ENCODE measurements at regions not wholly inside any gene's neighbourhood (a gene's known extent, or its start where the extent isn't known, plus 50 kb on each side); places are given as distances from the start of the nearest gene placed in this dataset.

DNA sequence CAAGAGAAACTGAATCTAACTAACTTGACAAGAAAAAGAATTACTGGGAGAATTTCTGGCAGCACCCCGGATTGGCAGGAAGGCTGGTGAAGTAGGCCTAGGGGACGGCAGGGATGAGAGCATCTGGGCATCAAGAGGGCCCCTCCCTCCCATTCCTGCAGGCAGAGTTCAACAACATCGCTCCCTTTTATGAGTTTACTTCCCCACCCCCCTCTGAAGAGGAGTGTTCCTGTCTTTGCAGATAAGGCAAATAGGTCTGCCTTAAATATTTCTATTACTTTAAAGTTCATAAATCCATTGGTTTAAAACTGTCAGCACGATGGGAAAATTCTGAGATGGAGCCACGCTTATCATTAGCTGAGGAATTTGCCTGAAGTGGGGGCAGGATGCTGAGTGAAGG lies 168.7 kb downstream of the TBX5 start:
- H3K9me3 ChIP-seq, result no peaks in the 10 kb centered on the region
- H3K36me3 ChIP-seq (replicated peaks in 1 of 2; ENCODE audit: insufficient read depth in 1 of 2, low read depth in 2 of 2), result no peaks in the 10 kb centered on the region
- DNase-seq (no peak), ATAC-seq (no peak)
- 64 to 66% methylated on average over 5 of the region's 5 CpGs for WGBS, 2 donors
- intact Hi-C loops (cut with DNase I), result no loop called here
- TF ChIP-seq POLR2A (IDR thresholded peaks at IDR 0.05), result no peak
- TF ChIP-seq, protein P1, sequence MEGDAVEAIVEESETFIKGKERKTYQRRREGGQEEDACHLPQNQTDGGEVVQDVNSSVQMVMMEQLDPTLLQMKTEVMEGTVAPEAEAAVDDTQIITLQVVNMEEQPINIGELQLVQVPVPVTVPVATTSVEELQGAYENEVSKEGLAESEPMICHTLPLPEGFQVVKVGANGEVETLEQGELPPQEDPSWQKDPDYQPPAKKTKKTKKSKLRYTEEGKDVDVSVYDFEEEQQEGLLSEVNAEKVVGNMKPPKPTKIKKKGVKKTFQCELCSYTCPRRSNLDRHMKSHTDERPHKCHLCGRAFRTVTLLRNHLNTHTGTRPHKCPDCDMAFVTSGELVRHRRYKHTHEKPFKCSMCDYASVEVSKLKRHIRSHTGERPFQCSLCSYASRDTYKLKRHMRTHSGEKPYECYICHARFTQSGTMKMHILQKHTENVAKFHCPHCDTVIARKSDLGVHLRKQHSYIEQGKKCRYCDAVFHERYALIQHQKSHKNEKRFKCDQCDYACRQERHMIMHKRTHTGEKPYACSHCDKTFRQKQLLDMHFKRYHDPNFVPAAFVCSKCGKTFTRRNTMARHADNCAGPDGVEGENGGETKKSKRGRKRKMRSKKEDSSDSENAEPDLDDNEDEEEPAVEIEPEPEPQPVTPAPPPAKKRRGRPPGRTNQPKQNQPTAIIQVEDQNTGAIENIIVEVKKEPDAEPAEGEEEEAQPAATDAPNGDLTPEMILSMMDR (IDR thresholded peaks at IDR 0.05), result no peak
- H3K27ac ChIP-seq, result no peak overlapping the region
- no peak overlapping the region for H3K4me3 ChIP-seq
- H3K27me3 ChIP-seq, result no peaks in the 10 kb centered on the region
- H3K4me1 ChIP-seq, result no peaks in the 10 kb centered on the region

DNA sequence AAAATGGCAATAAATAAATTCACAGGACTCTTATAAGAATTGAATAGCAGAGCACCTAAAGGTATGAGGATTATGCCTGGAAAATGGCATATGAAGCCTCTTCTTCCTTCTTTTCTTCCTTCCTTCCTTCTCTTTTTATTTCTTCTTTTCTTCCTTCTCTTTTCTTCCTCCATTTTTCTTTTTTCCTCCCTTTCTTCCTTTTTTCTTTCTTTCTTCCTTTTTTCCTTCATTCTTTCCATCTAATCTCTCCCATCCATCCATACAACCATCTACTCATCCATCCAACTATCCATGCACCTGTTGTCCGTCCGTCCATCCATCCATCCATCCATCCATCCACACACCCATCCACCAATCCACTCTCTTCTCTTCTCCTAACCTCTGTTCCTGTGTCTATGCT lies 173.8 kb downstream of the TBX5 start:
- Histone ChIP-seq H3K4me1 (no peaks in the 10 kb centered on the region), H3K36me3 (replicated peaks in 1 of 2; ENCODE audit: insufficient read depth in 1 of 2, low read depth in 2 of 2) (no peaks in the 10 kb centered on the region), H3K9me3 (peaks cover 0 to 4% (median 0%) of the 10 kb centered on the region in 3 donors), H3K27me3 (no peaks in the 10 kb centered on the region), H3K27ac (no peak overlapping the region), H3K4me3 (no peak overlapping the region)
- WGBS, 2 donors, result 56 to 75% methylated on average over 2 of the region's 2 CpGs
- ATAC-seq (no peak), DNase-seq (no peak)
- no peak for TF ChIP-seq POLR2A (IDR thresholded peaks at IDR 0.05)
- TF ChIP-seq, protein P1 (IDR thresholded peaks at IDR 0.05), result no peak
- intact Hi-C loops (cut with DNase I), result no loop called here

GRCh38 chr12:114229150-114229549 lies 176.8 kb downstream of the TBX5 start:
- DNase-seq, result no peak
- Histone ChIP-seq H3K9me3 (peaks cover 0 to 4% (median 0%) of the 10 kb centered on the region in 3 donors), H3K27ac (no peak overlapping the region), H3K4me3 (no peak overlapping the region), H3K36me3 (replicated peaks in 1 of 2; ENCODE audit: insufficient read depth in 1 of 2, low read depth in 2 of 2) (no peaks in the 10 kb centered on the region), H3K27me3 (no peaks in the 10 kb centered on the region), H3K4me1 (no peaks in the 10 kb centered on the region)
- intact Hi-C loops (cut with DNase I), result no loop called here
- WGBS, 2 donors, result 29 to 54% methylated on average over 1 of the region's 1 CpG
- ATAC-seq, result no peak
- TF ChIP-seq, protein P1 (IDR thresholded peaks at IDR 0.05), result no peak
- no peak for TF ChIP-seq POLR2A (IDR thresholded peaks at IDR 0.05)

DNA sequence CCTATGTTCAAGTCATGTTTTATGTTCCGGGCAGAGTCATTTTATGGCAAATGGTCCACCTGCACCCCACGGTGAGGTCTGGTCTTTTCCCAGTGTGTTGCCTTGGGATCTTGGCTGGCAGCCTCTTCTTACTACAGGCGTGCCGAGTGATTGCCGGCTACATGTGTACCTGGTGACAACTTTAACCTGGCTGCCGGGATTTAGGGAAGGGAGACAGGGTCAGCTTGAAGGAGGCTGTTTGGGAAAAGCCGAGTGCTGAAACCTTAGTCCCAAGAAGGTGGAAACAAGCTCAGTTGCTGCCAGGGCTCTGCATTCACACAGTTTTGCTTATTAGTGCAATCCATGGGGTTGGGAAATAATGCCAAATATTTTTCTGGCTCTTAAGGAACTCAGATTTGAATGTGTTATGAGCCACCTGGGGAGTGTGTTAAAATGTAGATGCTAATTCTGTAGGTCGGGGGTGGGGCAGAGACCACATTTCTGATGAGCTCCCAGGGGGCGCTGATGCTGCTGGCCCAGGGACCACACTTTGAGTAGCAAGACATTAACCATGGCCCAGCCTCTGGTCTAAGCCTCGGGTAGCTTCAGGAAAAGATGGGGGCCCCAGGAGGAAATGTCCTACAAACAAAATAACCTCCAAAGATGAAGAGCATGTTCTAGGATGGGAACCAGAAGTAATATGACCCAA lies 179.6 kb downstream of the TBX5 start:
- no peak for DNase-seq
- intact Hi-C loops (cut with DNase I), result no loop called here
- Histone ChIP-seq H3K4me1 (no peaks in the 10 kb centered on the region), H3K4me3 (no peak overlapping the region), H3K36me3 (replicated peaks in 1 of 2; ENCODE audit: insufficient read depth in 1 of 2, low read depth in 2 of 2) (no peaks in the 10 kb centered on the region), H3K27me3 (no peaks in the 10 kb centered on the region), H3K9me3 (peaks cover 0 to 4% (median 0%) of the 10 kb centered on the region in 3 donors), H3K27ac (no peak overlapping the region)
- ATAC-seq, result no peak
- TF ChIP-seq POLR2A (IDR thresholded peaks at IDR 0.05), result no peak
- TF ChIP-seq, protein P1 (IDR thresholded peaks at IDR 0.05), result no peak
- WGBS, 2 donors, result 47 to 51% methylated on average over 10 of the region's 10 CpGs

Data from body of pancreas (tissue), 4 donors.